ENCODE measurements at regions not wholly inside any gene's neighbourhood (a gene's known extent, or its start where the extent isn't known, plus 50 kb on each side); places are given as distances from the start of the nearest gene placed in this dataset.

DNA sequence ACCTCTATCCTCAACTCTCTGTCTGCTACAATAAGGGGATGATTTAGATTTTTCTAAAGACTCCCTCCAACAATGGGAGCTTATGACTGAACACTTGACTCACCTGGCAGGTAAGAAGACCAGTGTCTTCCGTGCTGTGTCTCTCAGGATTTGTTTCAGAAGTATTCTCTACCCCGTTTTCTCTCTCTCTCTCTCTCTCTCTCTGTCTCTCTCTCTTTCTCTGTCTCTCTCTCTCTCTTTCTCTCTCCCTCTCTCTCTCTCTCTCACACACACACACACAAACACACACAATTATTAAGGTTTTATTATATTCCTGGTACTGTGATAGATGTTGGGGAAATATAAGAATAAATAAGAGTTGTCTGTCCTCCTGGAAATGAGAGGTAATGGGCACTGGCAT lies 263.9 kb downstream of the TOX3 start:
- POLR2A ChIA-PET: no interaction called here
- Histone ChIP-seq H3K9me3 (no peaks in the 10 kb centered on the region), H3K27me3 (replicated peaks in 1 of 2; ENCODE audit: control insufficient read depth in 2 of 2, extremely low read depth in 1 of 2, insufficient read depth in 2 of 2, low read length in 1 of 2) (no peaks in the 10 kb centered on the region), H3K36me3 (ENCODE audit: control insufficient read depth in 2 of 2, extremely low read depth in 1 of 2, insufficient read depth in 1 of 2, low read length in 1 of 2) (no peaks in the 10 kb centered on the region), H3K27ac (ENCODE audit: low read length) (no peak overlapping the region), H3K4me1 (ENCODE audit: control insufficient read depth in 1 of 2, extremely low read depth in 1 of 2, insufficient read depth in 2 of 2, low read length in 2 of 2) (no peaks in the 10 kb centered on the region), H3K4me3 (ENCODE audit: control insufficient read depth in 1 of 2, extremely low read depth in 1 of 2, low read length in 1 of 2) (no peak overlapping the region)
- Mint-ChIP-seq H3K27ac (no peak overlapping the region), H3K4me3 (no peak overlapping the region), H3K4me1 (no peaks in the 10 kb centered on the region), H3K9me3 (peaks cover 3 to 15% (median 8%) of the 10 kb centered on the region in 3 donors), H3K27me3 (no peaks in the 10 kb centered on the region), H3K36me3 (no peaks in the 10 kb centered on the region)
- CTCF ChIA-PET: no interaction called here
- no CpG with 5 or more reads among the region's 2 CpGs for WGBS (ENCODE audit: insufficient coverage)
- DNase-seq (no peak), ATAC-seq (replicated peaks in 1 of 4) (no peak)

DNA sequence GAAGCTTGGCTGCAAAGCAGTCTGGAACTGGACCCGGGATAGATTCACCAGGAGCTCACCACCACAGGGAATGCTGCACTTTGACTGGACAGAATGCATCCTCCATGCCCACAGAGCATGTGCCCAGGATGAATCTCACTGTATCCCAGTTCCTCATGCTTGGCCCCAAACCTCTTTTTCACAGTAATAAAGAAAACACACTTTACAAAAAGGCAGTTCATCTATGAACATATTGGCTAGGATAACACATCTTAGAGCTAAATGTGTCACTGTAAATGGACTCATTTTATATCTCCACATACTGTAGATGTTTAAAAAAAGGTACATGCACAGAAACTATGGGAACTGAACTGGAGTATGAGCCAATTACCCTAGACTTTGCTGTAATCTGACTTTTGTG lies 266.9 kb downstream of the TOX3 start:
- no peak overlapping the region for H3K27ac Mint-ChIP-seq
- no peaks in the 10 kb centered on the region for H3K36me3 ChIP-seq (ENCODE audit: control insufficient read depth in 2 of 2, extremely low read depth in 1 of 2, insufficient read depth in 1 of 2, low read length in 1 of 2)
- DNase-seq (no peak), ATAC-seq (replicated peaks in 1 of 4) (no peak)
- no peaks in the 10 kb centered on the region for H3K27me3 ChIP-seq (replicated peaks in 1 of 2; ENCODE audit: control insufficient read depth in 2 of 2, extremely low read depth in 1 of 2, insufficient read depth in 2 of 2, low read length in 1 of 2)
- no peaks in the 10 kb centered on the region for H3K27me3 Mint-ChIP-seq
- WGBS (ENCODE audit: insufficient coverage): 80% methylated on average over 1 of the region's 1 CpG
- H3K4me1 Mint-ChIP-seq: no peaks in the 10 kb centered on the region
- H3K36me3 Mint-ChIP-seq: no peaks in the 10 kb centered on the region
- H3K27ac ChIP-seq (ENCODE audit: low read length): no peak overlapping the region
- ChIA-PET POLR2A (no interaction called here), CTCF (no interaction called here)
- H3K4me3 Mint-ChIP-seq: no peak overlapping the region
- H3K9me3 Mint-ChIP-seq: peaks cover 0 to 8% (median 3%) of the 10 kb centered on the region in 3 donors
- H3K4me3 ChIP-seq (ENCODE audit: control insufficient read depth in 1 of 2, extremely low read depth in 1 of 2, low read length in 1 of 2): no peak overlapping the region
- H3K4me1 ChIP-seq (ENCODE audit: control insufficient read depth in 1 of 2, extremely low read depth in 1 of 2, insufficient read depth in 2 of 2, low read length in 2 of 2): no peaks in the 10 kb centered on the region
- H3K9me3 ChIP-seq: no peaks in the 10 kb centered on the region

DNA sequence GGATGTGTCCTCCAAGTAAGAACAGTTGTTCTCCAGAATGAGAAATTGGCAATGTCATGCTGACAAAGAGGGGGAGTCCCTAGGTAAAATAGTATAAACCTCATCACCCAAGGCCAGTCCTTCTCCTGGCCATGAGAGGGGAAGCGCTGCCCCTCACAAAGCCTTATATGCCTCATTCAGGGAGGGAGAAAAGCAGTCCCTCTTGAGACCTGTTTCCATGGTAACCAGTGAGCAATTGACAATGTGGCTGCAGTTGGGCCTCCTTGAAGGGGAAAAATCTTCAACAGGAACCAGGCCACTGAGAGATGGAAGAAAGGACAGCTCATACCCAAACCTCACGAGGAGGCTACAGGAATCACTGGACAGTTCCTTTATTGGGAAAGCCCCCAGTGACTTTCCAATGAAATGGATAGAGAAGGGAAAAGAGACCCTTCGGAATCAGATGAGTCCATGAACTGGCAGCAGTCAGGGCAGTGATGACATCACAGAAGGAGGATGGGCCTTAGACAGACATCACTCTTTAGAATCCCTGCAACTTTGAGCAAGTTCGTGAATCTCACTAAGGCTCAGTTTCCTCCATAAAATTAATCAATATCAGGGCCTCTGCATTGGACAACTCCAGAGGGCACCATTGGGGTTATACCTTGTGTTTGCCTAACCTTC lies 275.7 kb downstream of the TOX3 start:
- no peaks in the 10 kb centered on the region for H3K36me3 Mint-ChIP-seq
- Histone ChIP-seq H3K9me3 (no peaks in the 10 kb centered on the region), H3K4me3 (ENCODE audit: control insufficient read depth in 1 of 2, extremely low read depth in 1 of 2, low read length in 1 of 2) (no peak overlapping the region), H3K4me1 (ENCODE audit: control insufficient read depth in 1 of 2, extremely low read depth in 1 of 2, insufficient read depth in 2 of 2, low read length in 2 of 2) (no peaks in the 10 kb centered on the region), H3K36me3 (ENCODE audit: control insufficient read depth in 2 of 2, extremely low read depth in 1 of 2, insufficient read depth in 1 of 2, low read length in 1 of 2) (no peaks in the 10 kb centered on the region), H3K27ac (ENCODE audit: low read length) (no peak overlapping the region), H3K27me3 (replicated peaks in 1 of 2; ENCODE audit: control insufficient read depth in 2 of 2, extremely low read depth in 1 of 2, insufficient read depth in 2 of 2, low read length in 1 of 2) (no peaks in the 10 kb centered on the region)
- peaks cover 0 to 8% (median 4%) of the 10 kb centered on the region in 3 donors for H3K9me3 Mint-ChIP-seq
- no peaks in the 10 kb centered on the region for H3K4me1 Mint-ChIP-seq
- H3K4me3 Mint-ChIP-seq: no peak overlapping the region
- CTCF ChIA-PET: no interaction called here
- DNase-seq (no peak), ATAC-seq (replicated peaks in 1 of 4) (no peak)
- H3K27ac Mint-ChIP-seq: no peak overlapping the region
- no peaks in the 10 kb centered on the region for H3K27me3 Mint-ChIP-seq
- 86% methylated on average over 1 of the region's 4 CpGs for WGBS (ENCODE audit: insufficient coverage)
- POLR2A ChIA-PET: interaction anchor here in 1 of 2 donors (0.5 kb wide), 1 partner anchor 99 kb away, joined by 6 read pairs; no protein-coding TSS in a partner anchor

DNA sequence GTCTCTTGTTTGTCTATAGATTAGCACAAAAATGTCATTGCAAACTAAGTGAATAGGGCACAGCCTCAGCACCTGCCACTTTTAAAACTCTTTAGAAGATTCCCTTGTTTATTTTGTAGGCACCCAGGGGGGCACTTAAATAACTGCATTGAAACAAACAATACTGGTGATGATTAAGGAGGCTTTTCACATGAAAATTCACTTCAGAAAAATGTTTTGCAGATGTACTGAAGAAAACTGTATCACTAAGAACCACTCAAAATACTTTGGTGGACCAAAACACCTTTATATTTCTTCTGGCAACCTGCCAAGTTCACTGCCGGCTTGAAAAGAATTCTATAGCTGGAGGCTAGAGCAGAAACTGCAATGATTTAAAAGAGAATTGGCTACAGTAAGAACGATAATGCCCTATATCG lies 281.5 kb downstream of the TOX3 start:
- H3K9me3 ChIP-seq: no peaks in the 10 kb centered on the region
- ChIA-PET CTCF (no interaction called here), POLR2A (no interaction called here)
- H3K27ac ChIP-seq (ENCODE audit: low read length): no peak overlapping the region
- no peak for ATAC-seq (replicated peaks in 1 of 4)
- H3K36me3 ChIP-seq (ENCODE audit: control insufficient read depth in 2 of 2, extremely low read depth in 1 of 2, insufficient read depth in 1 of 2, low read length in 1 of 2): no peaks in the 10 kb centered on the region
- Mint-ChIP-seq H3K4me1 (no peaks in the 10 kb centered on the region), H3K27me3 (no peaks in the 10 kb centered on the region), H3K4me3 (no peak overlapping the region), H3K9me3 (peaks cover 0 to 4% (median 0%) of the 10 kb centered on the region in 3 donors), H3K27ac (no peak overlapping the region), H3K36me3 (no peaks in the 10 kb centered on the region)
- H3K4me1 ChIP-seq (ENCODE audit: control insufficient read depth in 1 of 2, extremely low read depth in 1 of 2, insufficient read depth in 2 of 2, low read length in 2 of 2): no peaks in the 10 kb centered on the region
- no peak overlapping the region for H3K4me3 ChIP-seq (ENCODE audit: control insufficient read depth in 1 of 2, extremely low read depth in 1 of 2, low read length in 1 of 2)
- DNase-seq: no peak
- no peaks in the 10 kb centered on the region for H3K27me3 ChIP-seq (replicated peaks in 1 of 2; ENCODE audit: control insufficient read depth in 2 of 2, extremely low read depth in 1 of 2, insufficient read depth in 2 of 2, low read length in 1 of 2)
- WGBS (ENCODE audit: insufficient coverage): no CpG with 5 or more reads among the region's 3 CpGs

DNA sequence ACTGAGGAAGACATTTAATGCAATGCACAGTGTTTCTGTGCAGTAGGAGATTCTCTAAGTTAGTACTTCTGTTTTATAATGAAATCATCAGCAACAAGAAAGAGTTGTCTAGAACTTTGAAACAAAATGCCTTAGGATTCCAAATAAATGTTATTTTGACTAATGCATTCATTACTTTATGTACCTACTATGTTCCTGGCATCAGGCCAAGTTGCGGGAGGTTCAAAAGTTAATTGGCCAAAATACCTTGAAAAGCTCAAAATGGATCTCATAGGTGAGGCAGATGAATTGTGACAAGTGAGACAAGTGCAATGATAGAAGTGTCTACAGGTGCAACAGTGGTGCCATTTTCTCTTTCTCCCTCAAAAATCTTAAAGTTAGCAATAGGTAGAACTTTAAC lies 289.4 kb downstream of the TOX3 start:
- ATAC-seq (replicated peaks in 1 of 4): no peak
- ChIA-PET POLR2A (no interaction called here), CTCF (no interaction called here)
- Histone ChIP-seq H3K4me1 (ENCODE audit: control insufficient read depth in 1 of 2, extremely low read depth in 1 of 2, insufficient read depth in 2 of 2, low read length in 2 of 2) (no peaks in the 10 kb centered on the region), H3K4me3 (ENCODE audit: control insufficient read depth in 1 of 2, extremely low read depth in 1 of 2, low read length in 1 of 2) (no peak overlapping the region), H3K36me3 (ENCODE audit: control insufficient read depth in 2 of 2, extremely low read depth in 1 of 2, insufficient read depth in 1 of 2, low read length in 1 of 2) (no peaks in the 10 kb centered on the region), H3K9me3 (no peaks in the 10 kb centered on the region), H3K27me3 (replicated peaks in 1 of 2; ENCODE audit: control insufficient read depth in 2 of 2, extremely low read depth in 1 of 2, insufficient read depth in 2 of 2, low read length in 1 of 2) (no peaks in the 10 kb centered on the region), H3K27ac (ENCODE audit: low read length) (no peak overlapping the region)
- Mint-ChIP-seq H3K9me3 (peaks cover 2 to 4% (median 3%) of the 10 kb centered on the region in 3 donors), H3K27me3 (no peaks in the 10 kb centered on the region), H3K27ac (no peak overlapping the region), H3K4me3 (no peak overlapping the region), H3K36me3 (no peaks in the 10 kb centered on the region), H3K4me1 (no peaks in the 10 kb centered on the region)
- WGBS (ENCODE audit: insufficient coverage): no CpG with 5 or more reads among the region's 1 CpG
- no peak for DNase-seq

DNA sequence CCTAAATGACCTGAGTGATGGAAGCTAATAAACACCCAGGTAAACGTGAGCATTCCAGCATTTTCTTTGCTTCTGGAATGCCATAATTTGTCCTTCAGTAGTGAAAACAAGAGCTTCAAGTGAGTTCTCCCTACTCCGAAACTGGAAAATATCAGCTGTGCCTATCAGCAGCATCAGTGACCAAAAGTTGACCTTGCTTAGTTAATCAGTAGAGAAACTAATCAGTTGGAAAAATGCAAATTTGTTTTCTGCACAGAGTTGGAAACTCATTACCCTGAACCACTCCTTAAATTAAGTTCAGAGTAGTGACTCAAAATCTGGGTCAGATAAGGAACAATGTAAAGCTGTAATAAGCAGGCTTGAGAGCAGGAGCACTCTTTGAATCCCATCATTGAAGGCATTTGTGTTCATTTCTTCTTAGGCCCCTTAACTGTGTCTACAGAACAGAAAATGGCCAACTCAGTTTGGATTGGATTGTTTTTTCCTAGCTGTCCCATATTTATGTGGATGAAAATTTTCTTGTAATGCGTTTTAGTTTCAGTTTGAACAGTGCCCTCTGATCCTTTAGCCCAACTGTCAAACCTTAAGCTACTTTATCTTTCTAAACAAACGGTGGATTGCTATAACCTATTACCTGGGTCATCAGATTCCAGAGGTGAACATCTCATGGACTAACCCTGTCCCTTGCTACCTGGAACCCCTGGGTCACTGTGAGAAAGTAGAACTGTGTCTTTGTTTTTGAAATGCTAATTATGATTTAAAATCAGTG lies 290.4 kb downstream of the TOX3 start:
- WGBS (ENCODE audit: insufficient coverage): 93% methylated on average over 2 of the region's 4 CpGs
- no peaks in the 10 kb centered on the region for H3K36me3 ChIP-seq (ENCODE audit: control insufficient read depth in 2 of 2, extremely low read depth in 1 of 2, insufficient read depth in 1 of 2, low read length in 1 of 2)
- H3K4me3 ChIP-seq (ENCODE audit: control insufficient read depth in 1 of 2, extremely low read depth in 1 of 2, low read length in 1 of 2): no peak overlapping the region
- Mint-ChIP-seq H3K9me3 (peaks cover 2 to 5% (median 4%) of the 10 kb centered on the region in 3 donors), H3K4me3 (no peak overlapping the region), H3K4me1 (no peaks in the 10 kb centered on the region), H3K27me3 (no peaks in the 10 kb centered on the region), H3K36me3 (no peaks in the 10 kb centered on the region), H3K27ac (no peak overlapping the region)
- no peaks in the 10 kb centered on the region for H3K9me3 ChIP-seq
- DNase-seq (no peak), ATAC-seq (replicated peaks in 1 of 4) (no peak)
- ChIA-PET CTCF (interaction anchor here (0.6 to 1.0 kb wide), 2 partner anchors 26 to 50 kb away, joined by 3 to 4 read pairs; no protein-coding TSS in a partner anchor), POLR2A (no interaction called here)
- no peaks in the 10 kb centered on the region for H3K27me3 ChIP-seq (replicated peaks in 1 of 2; ENCODE audit: control insufficient read depth in 2 of 2, extremely low read depth in 1 of 2, insufficient read depth in 2 of 2, low read length in 1 of 2)
- no peak overlapping the region for H3K27ac ChIP-seq (ENCODE audit: low read length)
- no peaks in the 10 kb centered on the region for H3K4me1 ChIP-seq (ENCODE audit: control insufficient read depth in 1 of 2, extremely low read depth in 1 of 2, insufficient read depth in 2 of 2, low read length in 2 of 2)
